ENCODE measurements at regions not wholly inside any gene's neighbourhood (a gene's known extent, or its start where the extent isn't known, plus 50 kb on each side); places are given as distances from the start of the nearest gene placed in this dataset.

GRCh38 chr12:76142305-76142704, 57.8 kb upstream of the NAP1L1 start:
- H3K9me3 ChIP-seq, result no peaks in the 10 kb centered on the region
- H3K36me3 ChIP-seq, result no peaks in the 10 kb centered on the region

GRCh38 chr12:76138656-76139055, 54.2 kb upstream of the NAP1L1 start:
- no peaks in the 10 kb centered on the region for H3K9me3 ChIP-seq
- H3K36me3 ChIP-seq, result no peaks in the 10 kb centered on the region
- intact Hi-C loops (cut with DNase I), result no loop called here
- no peaks in the 10 kb centered on the region for H3K4me1 ChIP-seq
- H3K27ac ChIP-seq, result no peak overlapping the region
- no peaks in the 10 kb centered on the region for H3K27me3 ChIP-seq
- TF ChIP-seq CTCF (IDR thresholded peaks at IDR 0.05), result no peak
- no peak overlapping the region for H3K4me3 ChIP-seq
- DNase-seq (ENCODE audit: low spot score in 2 of 2), result no peak

More at GRCh38 chr12:76142305-76142704, 57.8 kb upstream of the NAP1L1 start:
- no peaks in the 10 kb centered on the region for H3K27me3 ChIP-seq
- no peak overlapping the region for H3K4me3 ChIP-seq
- no peak overlapping the region for H3K27ac ChIP-seq
- no peak for TF ChIP-seq CTCF (IDR thresholded peaks at IDR 0.05)
- intact Hi-C loops (cut with DNase I), result no loop called here
- H3K4me1 ChIP-seq, result no peaks in the 10 kb centered on the region
- no peak for DNase-seq (ENCODE audit: low spot score in 2 of 2)

- no peak overlapping the region for H3K27ac ChIP-seq
- no peak overlapping the region for H3K4me3 ChIP-seq
- H3K4me1 ChIP-seq, result no peaks in the 10 kb centered on the region
- intact Hi-C loops (cut with DNase I), result no loop called here
- no peaks in the 10 kb centered on the region for H3K27me3 ChIP-seq
- no peaks in the 10 kb centered on the region for H3K36me3 ChIP-seq
- no peak for DNase-seq (ENCODE audit: low spot score in 2 of 2)
- TF ChIP-seq CTCF (IDR thresholded peaks at IDR 0.05), result no peak
- H3K9me3 ChIP-seq, result no peaks in the 10 kb centered on the region
These were observed 53.1 kb upstream of the NAP1L1 start for GRCh38 chr12:76137606-76138005.

GRCh38 chr12:76135456-76135855, 51.0 kb upstream of the NAP1L1 start:
- intact Hi-C loops (cut with DNase I), result no loop called here
- Histone ChIP-seq H3K27ac (no peak overlapping the region), H3K4me1 (no peaks in the 10 kb centered on the region), H3K36me3 (no peaks in the 10 kb centered on the region), H3K27me3 (no peaks in the 10 kb centered on the region), H3K4me3 (no peak overlapping the region), H3K9me3 (no peaks in the 10 kb centered on the region)
- no peak for TF ChIP-seq CTCF (IDR thresholded peaks at IDR 0.05)
- DNase-seq (ENCODE audit: low spot score in 2 of 2), result no peak
